Activated CD4-positive, alpha-beta T cell treated with anti-CD3 and anti-CD28 coated beads, Interleukin-10, Interleukin-2, amounts not matched to agents 100 ng/mL and 50 ng/mL, durations not matched to agents 16 hours and 8 hours (primary cell): ENCODE measurements at regions not wholly inside any gene's neighbourhood (a gene's known extent, or its start where the extent isn't known, plus 50 kb on each side); places are given as distances from the start of the nearest gene placed in this dataset.

Experiments used
- DNase-seq: peaks from one replicate; pipeline ENCODE4 v3.0.0-alpha.2; 2020

DNA sequence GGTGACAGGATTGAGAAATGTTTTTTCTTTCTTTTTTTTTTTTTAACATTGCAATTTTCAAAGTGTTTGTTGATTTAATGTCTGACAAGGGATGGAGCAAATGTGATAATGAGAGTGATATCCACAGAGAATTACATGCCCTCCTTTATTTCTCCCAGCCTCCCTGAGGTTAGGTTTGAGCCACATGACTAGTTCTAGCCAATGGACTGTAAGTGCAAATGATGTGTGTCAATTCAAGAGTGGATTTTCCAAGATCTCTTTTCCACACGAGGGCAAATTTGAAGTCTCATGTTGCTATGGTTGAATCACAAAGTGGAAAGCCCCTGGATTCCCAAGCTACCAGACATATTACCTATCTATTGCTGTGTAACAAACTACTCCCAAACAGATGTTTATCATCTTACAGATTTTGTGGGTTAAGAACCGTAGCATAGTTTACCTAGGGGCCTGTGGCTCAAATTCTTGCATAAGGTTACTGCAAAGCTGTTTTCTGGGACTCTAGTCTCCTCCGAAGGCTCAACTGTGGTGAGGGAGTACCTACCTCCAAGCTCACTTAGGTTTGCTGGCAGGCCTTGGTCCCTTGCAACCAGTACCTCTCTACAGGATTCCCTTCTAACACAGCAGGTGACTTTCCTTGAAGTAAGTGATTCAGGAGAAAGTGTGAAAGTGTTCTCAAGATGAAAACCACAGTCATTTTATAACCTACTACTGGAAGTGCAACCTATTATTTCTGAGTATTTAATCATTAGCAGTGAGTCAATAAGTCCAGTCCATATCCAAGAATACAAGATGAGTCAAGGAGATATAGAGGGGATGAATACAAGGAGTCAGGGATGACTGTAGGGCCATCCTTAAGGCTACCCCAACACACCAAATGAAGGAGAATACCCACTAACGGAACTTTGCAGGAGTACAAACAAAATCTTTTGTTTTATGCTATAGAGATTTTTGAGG lies 533.6 kb downstream of the PTPRC start:
- DNase-seq, result peak; percentile 43

DNA sequence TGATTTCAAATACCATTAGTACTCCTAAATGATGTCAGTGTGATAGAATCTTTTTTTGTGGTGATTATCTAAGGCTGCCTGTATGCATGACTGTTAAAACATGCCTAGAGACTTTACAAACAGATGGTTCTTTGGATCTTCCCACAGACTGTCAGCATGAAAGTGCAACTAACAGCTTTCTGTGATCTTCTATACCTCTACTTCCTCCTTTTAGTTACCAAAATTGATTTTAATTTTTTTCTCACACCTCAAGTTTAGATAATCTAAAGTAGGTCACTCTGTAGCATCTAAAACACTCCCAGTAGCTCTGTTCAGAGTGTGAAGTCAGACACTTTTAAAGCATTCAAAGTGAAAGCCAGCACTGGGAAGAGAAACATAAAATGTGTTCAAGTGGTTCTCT lies 534.5 kb downstream of the PTPRC start:
- DNase-seq, result peak; percentile 76

DNA sequence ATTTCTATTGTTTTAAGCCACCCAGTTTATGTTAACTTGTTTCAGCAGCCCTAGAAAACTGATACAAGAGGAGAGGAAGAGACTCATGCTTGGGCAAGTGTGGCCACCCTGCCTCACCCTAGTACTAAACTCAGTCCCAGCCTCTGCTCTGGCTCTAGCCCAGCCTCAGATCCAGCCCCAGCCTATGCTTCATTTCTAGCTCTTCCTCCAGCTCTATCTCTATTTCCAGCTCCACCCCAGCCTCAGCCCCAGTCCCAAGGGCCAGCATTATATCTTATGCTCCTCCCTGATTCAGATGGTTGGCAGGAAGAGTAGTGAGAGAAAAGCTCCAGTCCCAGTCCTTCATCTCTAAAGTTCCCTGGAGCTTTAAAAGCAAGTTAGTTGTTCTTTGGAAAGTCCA lies 535.5 kb downstream of the PTPRC start:
- DNase-seq, result no peak

DNA sequence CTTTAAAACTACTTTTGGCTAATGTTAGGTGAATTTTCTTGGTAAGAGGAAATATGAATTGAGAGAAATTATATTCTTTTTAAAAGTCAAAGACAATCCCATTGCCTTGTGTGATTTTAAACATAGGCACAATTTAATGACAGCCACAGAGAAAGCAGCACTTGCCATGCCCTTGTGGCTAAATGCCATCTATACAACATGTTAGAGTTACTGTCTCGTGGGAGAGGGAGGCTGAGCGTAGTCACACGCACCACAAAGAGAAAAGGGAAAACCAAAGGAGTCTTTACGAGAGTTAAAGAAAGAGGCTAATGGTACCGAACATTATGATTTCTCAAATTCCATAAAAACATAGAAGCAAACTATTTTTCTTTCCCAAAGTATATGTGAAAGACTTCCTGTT lies 537.9 kb downstream of the PTPRC start:
- DNase-seq, result no peak

DNA sequence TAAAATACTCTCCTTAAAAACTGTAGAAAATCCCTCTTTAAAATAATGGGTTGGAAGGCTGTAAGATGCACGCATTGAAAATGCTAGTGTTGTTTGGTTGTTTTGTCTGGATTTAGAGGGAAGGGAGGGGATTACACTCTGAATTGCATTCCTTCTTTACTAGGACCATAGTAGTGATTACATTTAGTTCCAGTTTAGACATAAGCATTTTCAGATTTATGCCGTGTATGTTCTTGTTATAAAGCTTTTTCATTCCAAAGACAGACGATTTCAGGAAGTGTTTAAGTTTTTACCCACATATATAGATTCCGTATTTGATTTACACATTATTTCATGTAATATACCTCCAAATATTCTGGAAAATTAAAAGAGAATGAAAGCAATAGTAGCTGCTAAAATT lies 538.4 kb downstream of the PTPRC start:
- DNase-seq, result no peak

DNA sequence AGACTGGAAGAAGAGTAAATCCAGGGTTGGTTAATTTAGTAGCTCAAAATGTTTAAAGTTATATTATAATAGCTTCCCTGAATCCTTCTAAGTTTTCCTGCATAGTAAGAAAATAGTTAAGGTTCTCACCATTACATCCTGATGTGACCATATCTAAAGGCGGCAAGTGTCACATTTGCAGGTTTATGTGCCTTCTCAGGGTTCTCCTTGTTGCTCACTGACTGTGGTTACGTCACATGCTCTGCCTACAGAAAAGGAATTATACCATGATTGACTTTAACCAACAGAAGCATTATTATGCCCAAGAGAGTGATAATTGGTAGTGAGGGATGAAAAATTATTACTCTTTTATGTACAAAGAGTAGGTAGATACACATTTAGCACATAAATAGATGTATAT lies 539.8 kb downstream of the PTPRC start:
- no peak for DNase-seq

DNA sequence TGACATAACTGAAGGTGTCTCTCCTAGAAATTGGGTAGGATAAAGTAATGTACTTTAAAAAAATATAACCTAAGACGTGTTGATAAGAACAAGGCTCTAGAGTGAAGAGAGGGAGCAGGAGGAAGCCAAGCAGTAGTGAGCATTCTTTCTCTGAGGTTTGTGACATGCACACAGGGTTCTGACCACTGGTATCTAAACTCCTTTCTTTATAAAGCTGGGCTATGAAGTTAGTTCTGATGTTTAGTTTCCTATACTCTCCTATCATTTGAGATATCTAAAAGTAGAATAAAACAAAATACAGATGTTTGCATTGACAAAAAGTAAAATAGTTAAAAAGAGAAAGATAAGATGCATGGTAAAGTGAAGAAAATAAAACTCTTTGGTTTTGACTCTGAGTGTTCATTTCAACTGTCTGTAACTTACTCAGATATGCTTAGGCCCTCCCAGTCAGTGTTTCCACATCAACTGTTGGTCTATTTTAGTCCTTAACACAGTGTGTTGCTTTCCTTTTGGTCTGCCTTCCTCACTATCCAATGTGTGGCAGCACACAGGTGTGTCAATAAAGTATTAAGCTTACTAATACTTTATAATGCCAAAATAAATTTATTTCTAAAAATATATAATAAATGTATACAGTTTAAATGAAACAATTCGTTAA lies 543.5 kb downstream of the PTPRC start:
- peak; percentile 14 for DNase-seq

DNA sequence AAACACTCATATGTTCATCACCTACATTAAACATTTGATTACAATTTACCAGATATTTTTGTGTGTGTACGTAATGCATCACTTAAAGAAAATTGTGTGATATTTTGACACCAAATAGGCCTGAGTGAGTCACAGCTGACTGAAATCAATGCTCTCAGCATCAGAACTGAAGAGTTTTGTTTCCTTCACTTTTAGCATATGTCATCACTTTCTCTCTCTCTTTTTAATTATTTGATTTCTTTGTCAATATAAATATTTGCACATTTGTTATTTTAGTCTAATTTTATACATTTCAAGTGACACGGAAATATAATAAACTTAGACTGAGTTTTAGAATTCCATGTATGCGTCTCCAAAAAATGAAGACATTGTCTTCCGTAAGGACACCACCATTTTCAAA lies 545.3 kb downstream of the PTPRC start:
- no peak for DNase-seq

DNA sequence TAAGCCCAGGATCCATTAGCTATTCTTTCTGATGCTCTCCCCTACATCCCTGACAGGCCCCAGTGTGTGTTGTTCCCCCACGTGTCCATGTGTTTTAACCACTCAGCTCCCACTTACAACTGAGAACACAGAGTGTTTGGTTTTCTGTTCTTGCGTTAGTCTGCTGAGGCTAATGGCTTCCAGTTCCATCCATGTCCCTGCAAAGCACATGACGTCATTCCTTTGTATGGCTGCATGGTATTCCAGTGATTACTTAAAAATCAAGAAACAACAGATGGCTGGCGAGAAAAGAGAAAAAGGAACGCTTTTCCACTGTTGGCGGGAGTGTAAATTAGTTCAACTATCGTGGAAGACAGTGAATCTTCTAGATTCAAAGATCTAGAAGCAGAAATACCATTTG lies 556.0 kb downstream of the PTPRC start:
- no peak for DNase-seq

DNA sequence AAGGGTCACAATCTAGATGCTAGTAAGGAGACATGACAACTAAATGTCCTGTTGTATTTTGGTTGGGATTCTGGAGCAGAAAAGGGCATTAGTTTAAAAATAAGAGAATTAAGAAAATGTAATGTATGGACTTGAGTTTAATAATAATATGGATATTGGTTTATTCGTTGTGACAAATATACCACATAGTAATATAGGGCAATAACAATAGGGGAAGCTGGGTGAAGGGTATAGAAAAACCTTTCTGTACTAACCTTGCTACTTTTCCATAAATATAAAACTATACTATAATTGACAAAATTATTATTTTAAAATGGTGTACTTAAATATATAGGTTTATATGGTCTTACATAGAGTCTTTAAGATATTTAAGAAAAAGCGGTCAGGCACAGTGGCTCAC lies 558.9 kb downstream of the PTPRC start:
- DNase-seq, result no peak

DNA sequence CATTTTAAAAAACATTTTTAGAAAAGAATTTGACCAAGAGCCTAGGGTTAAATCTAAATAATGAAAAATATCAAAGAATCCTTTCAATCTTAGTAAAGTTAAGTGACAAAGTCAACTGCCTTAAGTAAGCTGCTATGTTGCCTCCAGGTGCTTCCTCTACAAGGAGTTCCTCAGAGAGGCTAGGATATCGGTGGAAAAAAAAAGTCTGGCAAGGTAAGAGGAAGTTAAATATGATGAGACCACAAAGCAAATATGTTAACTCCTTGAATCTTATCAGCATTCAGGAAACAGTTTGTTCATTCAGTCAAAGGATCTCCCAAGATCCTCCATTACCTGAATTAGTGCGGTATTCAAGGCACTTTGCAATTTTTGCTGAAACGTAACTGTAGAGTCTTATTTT lies 563.5 kb downstream of the PTPRC start:
- no peak for DNase-seq

DNA sequence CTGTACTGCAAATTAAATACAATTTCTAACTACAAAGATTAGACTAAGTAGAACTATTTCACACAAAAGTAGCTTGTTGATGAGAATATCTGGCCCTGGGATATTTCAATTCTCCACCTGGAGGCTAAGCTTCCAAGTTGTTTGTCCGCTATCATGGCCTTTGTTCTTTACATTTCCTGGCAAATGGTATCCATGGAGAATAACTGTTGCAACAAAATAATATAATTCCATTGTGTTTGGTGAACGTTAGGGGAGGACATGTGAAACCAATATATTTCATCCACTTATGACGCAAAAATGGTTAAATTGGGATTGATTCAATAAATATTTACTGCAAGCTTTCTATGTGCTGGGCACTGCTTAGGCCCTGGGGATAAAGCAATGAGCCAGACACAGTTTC lies 565.4 kb downstream of the PTPRC start:
- DNase-seq, result no peak

DNA sequence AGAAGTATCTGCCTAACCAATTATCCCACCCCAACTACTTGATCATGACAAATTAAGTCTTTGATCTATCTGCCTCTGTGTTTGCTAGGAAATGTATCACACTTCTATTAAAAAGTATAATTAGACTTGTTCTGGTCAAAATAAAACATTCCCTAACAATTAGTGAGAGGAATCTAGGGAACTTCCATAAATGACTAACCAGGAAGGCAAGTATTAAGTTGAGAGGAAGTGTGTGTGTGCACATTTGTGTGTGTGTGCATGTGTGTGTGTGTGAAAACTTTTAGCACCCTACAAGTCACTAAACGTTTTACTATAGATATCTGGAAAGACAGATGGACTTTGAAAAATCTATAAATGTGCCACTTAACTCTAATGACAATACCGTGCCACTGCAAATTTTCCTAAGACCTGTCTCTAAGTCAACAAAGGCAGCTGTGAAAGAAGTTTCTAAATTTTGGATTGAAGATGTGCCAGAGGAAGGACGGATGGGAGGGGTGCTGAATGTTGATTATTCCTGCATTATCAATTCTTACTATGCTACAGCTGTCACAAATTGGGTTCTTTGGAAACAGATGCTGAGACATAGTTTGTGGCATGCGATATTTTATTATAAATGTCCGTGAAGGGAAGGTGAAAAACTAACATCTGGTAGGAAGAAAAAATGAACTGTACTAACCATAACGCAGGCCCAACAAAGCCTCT lies 567.1 kb downstream of the PTPRC start:
- DNase-seq, result no peak

DNA sequence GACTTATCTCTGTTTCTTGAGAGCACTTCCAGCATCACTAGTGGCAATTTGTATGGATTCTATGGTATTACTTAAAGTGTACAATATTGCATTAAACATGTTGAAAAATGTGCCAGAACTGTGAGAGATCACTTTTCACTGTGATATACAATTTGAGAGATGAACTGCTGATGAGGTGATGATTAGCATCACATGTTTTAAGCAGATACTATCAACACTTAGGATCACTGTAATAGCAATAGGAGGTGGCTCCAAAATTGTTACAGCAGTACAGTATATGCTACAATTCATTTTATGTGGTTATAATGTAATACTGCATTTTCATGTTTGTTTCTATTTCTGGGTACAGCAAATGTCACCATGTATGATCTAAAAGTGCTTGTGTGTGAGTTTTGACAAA lies 570.0 kb downstream of the PTPRC start:
- no peak for DNase-seq

DNA sequence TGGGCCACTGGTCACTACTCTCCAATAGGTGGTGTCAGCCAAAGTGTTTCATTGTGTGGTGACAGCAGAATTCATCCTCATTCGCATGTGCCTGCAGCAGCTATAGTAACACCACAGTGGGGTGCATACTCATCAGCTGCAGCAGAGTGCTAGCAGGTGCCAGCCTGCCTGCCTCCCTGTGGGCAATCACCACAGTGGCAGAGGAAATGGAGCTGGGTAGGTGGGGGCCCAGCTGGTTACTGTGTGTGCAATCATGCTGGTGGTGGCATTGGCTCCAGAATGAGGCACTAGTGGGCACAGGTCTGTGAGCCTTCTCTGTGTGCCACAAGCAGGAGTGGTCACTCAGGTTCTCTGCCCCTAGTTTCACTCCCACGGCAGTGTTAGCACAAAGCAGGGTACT lies 579.2 kb downstream of the PTPRC start:
- DNase-seq, result peak; percentile 7

DNA sequence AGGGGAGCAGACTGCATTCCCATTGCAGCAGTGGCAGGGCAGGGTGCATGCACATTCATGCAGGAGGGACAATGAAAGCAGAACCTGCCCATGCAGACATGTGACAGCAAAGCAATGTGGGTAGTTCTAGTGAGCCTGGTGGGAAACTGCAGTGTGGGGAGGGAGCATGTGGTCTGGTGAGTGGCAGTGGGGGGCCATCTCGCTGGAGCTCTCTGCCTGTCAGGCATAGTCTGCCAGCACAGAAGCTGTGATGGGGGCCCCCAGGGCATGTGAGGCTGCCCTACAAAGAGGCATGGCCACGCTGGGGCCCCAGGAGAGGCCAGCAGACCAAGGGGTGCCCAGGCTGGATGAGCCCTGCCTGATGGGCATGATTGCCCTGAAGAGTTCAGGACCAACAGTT lies 579.7 kb downstream of the PTPRC start:
- DNase-seq, result no peak

DNA sequence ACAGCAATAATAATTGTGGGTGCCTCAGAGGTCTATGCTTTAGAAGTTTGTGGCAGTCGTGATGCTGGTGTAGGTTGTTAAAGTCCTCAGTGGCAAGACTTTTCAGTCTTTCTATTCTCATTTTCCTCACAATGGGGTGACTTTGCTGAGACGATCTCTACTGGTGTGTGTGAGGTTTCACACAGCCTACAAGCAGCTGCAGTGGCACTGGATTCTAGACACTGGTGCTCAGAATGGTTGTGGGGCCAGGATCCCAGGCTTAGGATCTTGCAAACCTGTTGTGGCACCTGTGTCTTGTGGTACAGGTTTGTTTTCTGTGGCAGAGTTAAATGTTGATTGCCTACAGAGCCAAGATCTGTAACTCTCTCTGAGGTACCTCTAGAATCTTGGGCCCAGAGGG lies 581.2 kb downstream of the PTPRC start:
- DNase-seq, result no peak

DNA sequence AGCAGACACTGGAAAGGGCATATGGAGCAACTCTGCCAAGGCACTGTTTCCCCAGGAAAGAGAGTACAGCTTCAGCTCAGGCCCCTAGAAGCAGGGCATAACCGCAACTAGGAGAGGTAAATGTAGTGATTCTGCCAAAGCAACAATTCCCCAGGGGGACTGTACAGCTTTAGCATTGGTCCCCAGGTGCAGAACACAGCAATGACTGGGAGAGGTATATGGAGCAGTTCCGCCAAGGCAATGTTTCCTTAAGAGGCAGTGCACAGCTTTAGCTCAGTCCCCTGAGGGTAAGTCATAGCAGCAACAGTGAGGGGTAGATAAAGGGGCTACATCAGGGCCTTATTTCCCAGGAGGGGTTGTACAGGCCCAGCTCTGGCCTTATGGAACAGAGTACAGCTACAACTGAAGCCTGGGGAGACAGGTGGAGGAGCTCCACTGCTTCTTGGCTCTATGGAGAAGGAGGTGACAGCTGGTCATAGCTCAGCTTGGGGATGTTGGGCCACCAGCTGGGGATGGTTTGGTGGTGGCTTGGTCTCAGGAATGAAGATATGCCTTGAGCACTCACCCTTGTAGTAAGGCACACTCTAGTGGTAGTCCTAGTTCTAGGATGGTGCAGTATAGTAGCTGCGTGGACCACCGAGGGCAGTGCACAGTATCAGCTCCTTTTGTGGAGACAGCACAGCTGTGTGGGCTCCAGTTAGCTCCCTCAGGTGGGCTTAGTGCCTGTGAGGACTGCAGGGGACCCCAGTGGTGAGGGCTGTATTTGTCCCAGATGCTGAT lies 582.7 kb downstream of the PTPRC start:
- no peak for DNase-seq

DNA sequence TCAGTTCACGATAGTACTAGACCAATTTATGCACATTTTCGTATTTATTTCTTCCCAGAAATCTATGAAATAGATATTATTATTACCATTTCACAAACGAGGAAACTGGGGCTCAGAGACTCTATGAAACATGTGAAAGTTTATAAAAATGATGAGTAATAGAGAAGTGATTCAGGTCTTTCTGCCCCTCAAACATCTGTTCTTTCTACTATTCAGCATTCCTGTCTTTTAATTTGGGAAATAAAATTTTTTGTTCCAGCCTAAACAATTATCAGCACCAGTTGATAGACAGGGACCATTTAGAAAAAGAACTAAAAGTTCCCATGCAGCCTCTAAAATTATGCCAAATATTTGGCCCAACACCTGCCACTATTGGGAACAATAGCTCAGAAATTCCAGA lies 585.1 kb downstream of the PTPRC start:
- DNase-seq, result no peak

DNA sequence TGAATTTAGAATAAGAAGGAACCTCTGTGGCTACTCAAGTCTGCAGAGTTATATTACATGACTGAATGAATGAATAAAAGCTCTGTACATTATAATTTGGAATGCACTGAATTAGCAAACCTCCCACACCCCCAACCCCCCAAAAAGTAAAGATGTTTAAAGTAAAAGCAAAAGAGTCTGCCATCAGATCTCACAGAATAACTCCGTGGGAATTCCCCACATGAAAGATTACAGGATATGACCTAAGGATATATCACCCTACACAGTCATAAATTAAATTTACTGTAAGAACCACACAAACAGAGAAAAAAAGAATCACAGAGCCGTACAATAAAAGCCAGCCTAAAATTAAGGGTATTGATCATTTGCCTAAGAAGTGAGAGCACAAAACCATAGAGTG lies 587.3 kb downstream of the PTPRC start:
- peak; percentile 81 for DNase-seq

DNA sequence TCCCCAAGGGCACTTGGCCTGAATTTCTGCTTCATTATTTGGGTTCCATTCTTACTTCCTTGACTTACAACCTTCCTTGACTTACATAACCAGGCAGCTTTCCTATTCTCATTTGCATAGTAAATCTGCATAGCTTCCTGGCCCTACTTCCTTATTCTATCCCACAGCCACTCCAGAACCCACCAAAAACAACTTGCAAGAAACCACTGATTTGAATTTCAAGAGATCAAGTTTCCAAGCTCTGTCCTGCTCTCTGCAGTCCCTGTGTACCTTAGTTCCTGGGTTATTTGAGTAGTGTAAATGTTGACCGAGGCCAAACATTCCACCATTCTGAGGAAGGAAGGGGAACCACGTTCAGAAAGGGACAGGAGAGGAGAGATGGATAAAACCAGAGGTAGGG lies 603.3 kb downstream of the PTPRC start:
- no peak for DNase-seq

DNA sequence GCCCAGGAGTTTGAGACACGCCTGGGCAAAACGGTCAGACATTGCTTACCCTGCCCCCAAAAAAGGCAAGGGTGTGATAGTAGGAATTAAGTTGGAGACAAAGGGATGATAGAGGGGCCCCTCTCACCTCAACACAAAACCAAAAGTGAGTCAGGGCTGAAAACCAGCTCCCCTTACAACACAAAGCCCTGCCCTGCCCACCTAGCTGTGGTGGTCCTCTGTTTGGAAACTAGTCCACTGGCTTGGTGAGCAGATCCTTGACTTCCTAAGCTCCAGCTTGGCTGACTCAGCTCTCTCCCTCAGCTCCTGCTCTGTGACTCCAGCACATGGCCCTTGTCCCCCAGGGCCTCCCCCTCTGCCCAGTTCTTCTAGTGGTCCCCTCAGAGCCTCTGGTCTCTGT lies 603.8 kb downstream of the PTPRC start:
- DNase-seq, result no peak

DNA sequence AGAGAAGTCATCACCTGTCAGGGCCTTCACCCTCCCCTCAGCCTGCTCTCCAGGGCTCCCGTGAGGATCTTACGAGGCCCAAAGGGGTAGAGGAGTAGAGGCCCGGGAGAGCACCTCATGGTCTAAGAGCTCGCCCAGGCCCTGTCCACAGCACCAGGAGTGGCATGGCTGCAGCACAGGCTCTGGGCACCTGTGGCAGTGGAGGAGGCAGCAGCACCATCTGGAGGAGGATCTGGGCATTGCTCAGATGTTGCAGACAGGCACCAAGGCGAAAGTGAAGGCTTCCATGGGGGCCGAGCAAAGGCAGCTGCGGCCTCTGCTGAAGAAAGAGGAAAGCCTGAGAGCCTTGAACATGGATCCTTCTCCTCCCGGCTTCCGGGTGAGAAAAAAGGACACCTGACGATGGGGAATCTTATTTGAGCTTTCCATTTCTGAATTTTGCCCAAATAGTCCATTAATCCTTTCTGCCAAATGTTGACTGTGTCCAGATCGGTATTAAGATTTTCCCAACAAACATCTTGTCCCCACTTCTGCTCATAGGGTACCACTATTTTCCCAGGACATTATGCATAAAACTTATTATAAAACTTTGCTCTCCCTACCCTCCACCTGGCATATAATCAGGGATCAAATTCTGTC lies 604.7 kb downstream of the PTPRC start:
- DNase-seq, result peak; percentile 84
